NCI-H2081 (cell line): ENCODE measurements at regions not wholly inside any gene's neighbourhood (a gene's known extent, or its start where the extent isn't known, plus 50 kb on each side); places are given as distances from the start of the nearest gene placed in this dataset.
"Not testable (repeated sequence)": the region's sequence is repeated elsewhere in the genome, so short reads cannot be mapped to it uniquely, and the experiment has no call there.

Source experiments
- DNase-seq, 2 experiments: peaks; one replicate each; lab custom pipeline; 2025; lab: John Stamatoyannopoulos, UW

GRCh38 chr6:20263059-20263458 lies 50.8 kb upstream of the MBOAT1 start:
- DNase-seq: no peak

- no peak for DNase-seq
Observed at GRCh38 chr6:20265842-20266241, 53.6 kb upstream of the MBOAT1 start.

DNA sequence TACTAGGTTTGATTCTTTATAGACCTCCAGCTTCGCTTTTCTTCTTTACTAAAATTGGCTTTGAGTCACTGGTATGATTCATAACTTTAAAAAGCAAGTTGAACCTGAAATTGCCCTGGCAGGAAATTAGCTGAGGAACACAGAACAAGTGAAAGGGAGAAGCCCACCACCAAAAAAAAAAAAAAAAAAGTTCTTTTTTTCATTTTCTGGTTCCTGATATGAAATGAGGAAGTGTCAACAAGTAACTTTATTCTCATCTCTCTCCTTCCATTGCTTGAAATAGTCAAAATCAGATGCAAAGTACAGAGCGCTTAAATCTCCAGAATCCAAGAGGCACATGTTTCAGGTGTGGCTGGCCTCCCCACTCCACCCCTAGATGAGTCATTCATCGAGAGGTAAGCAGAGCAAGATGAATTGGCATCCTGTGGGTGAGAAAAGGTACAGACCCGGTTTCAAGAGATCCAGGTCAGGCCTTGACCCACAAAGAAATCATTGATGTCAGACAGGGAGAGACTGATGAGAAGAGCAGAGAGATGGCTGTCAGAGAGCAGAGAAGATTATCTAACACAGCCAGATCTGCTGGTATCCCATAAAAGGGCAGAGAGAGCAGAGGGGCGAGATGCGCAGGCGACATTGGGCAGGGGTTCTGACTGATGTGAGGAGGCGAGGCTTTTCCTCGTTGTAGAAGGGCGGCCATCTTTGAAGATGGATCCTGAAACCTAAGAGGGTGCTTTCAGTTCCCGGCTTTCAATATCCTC lies 54.8 kb upstream of the MBOAT1 start:
- DNase-seq: no peak

GRCh38 chr6:20269181-20269580 lies 56.9 kb upstream of the MBOAT1 start:
- DNase-seq: no peak

DNA sequence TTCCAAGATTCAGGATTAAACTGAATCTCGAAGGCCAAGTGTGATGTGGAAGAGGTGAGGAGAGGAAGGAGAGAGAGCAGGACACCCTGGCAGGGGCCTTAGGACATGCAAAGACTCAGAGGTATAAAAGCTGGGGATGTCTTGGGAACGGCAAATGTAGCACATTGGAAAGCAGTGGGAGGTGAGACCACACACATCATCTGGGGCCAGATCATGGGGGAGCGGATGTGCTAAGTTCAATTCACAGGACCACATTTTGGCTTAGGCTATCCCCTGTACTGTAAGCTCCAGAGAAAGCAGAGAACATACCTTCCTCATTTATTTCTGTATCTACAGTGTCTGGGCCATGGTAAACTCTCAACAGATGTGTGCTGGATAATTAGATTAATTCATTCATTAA lies 59.5 kb upstream of the MBOAT1 start:
- no peak for DNase-seq

- DNase-seq: no peak
Observed at GRCh38 chr6:20274137-20274536, 61.9 kb upstream of the MBOAT1 start.

DNA sequence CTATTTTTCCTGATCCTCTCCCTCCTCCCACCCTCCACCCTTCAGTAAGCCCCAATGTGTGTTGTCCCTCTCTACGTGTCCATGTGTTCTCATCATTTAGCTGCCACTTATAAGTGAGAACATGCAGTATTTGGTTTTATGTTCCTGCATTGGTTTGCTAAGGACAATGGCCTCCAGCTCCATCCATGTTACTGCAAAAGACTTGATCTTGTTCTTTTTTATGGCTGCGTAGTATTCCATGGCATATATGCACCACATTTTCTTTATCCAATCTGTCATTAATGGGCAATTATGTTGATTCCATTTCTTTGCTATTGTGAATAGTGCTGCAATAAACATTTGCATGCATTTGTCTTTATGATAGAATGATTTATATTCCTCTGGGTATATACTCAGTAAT lies 63.6 kb upstream of the MBOAT1 start:
- DNase-seq: not testable (repeated sequence)

- DNase-seq: not testable (repeated sequence)
Observed at GRCh38 chr6:20277724-20278123, 65.5 kb upstream of the MBOAT1 start.

- DNase-seq: no peak
Observed at GRCh38 chr6:20279051-20279450, 66.8 kb upstream of the MBOAT1 start.

DNA sequence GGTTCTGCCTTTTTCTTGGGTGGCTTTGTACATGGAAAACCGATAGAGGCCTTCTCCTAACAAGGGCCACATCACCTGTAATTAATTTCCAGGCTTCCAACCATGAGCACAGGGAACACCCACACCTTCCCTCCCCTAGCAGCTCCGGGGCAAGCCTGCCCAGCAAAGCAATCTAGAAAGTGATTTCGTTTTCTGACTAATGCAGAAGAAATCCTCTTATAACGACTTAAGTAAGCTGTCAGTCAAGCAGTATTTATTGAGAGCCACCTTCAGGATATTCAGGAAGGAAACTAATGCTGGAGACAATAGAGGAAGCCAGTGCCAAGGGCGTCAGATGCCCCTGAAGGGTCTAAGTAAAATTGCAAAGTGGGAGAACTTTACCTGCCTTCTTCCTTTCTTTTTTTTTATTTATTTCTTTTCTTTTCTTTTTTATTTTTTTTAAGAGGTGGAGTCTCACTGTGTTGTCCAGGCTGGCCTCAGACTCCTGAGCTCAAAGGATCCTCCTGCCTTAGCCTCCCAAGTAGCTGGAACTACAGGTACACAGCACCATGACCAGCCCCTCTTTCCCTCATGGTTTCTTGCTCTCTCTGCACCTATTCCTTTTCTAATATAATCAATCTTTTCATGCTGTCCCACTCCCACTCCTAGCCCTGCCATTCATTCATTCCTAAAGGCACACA lies 67.5 kb upstream of the MBOAT1 start:
- no peak for DNase-seq

DNA sequence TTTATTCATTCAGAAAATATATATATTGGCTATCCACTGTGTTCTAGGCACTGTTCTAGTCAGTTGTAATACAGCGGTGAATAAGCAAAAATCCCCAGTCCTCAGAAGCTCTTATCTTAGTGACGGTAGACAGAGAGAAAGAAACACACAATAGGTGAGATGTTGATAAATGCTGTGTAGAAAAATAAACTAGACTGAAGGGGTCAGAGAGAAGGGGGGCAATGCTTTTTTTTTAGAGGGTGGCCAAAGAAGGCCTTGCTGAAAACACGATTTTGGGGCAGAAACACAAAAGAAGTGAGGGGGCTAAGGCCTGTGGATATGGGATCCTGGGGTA lies 68.0 kb upstream of the MBOAT1 start:
- DNase-seq: no peak

- no peak for DNase-seq
Observed at GRCh38 chr6:20284672-20285071, 72.4 kb upstream of the MBOAT1 start.

- DNase-seq: no peak
Observed at GRCh38 chr6:20286968-20287565, 74.8 kb upstream of the MBOAT1 start.

- DNase-seq: peak; percentile 83 to 88
Observed at GRCh38 chr6:20291764-20292580, 79.7 kb upstream of the MBOAT1 start.

GRCh38 chr6:20292905-20293304 lies 80.6 kb upstream of the MBOAT1 start:
- DNase-seq: no peak

- no peak for DNase-seq
Observed at GRCh38 chr6:20301256-20301655, 89.0 kb upstream of the MBOAT1 start.

- DNase-seq: no peak
Observed at GRCh38 chr6:20302168-20302567, 89.9 kb upstream of the MBOAT1 start.

DNA sequence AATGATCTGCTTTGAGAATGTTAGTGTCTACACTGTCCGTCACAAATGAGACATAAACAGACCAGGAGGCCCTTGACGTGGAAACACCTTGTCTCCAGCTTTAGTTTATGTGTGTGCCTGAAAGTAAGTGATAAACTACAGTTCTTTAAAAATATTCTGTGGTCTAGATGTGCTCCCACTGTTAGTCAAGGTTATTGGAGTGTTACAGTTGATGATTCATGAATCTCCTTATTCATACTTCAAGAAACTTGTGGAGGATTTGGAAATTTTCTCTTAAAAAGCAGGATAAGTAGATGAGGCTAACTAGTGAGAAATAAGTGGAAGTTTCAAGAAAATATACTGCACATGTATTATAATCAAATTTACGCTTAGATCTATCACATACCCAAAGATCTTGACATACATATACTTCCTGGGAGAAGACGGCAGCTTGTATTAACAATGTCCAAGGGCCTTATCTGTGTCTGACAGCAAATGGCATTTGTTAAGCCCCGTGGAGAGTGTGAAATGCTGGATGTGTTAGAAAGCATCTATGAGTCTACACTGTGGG lies 90.5 kb upstream of the MBOAT1 start:
- DNase-seq: no peak

GRCh38 chr6:20306491-20306890 lies 94.2 kb upstream of the MBOAT1 start:
- no peak for DNase-seq

DNA sequence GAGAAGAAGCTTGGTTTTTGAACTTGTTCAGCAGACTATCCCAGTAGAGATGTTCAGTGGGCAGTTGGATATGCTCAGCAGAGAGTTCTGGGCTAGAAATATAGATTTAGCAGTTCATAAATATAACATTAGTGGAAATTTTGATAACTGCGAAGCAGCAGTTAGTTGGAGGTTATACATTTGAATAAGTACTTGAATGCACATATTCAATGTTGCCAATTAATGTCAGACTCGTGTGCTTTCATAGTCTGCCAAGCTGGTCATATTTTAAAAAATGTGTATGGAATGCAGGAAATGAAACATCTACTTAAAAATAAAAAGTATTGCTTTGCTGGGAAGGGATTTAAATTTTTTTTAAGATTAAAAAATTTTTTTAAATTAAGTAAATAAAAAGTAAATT lies 92.5 kb upstream of the E2F3 start:
- DNase-seq: no peak

DNA sequence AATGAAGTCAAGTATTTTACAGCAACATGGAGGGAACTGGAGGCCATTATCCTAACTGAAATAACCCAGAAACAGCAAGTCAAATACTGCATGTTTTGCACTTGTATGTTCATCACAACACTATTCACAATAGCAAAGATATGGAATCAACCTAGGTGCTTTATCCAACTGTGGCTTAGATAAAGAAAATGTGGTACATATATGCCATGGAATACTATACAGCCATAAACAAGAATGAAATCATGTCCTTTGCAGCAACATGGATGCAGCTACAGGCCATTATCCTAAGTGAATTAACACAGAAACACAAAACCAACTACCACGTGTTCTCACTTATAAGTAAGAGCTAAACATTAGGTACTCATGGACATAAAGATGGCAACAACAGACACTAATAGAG lies 91.5 kb upstream of the E2F3 start:
- DNase-seq: no peak

GRCh38 chr6:20312606-20313005 lies 89.1 kb upstream of the E2F3 start:
- DNase-seq: no peak
